ENCODE measurements at regions not wholly inside any gene's neighbourhood (a gene's known extent, or its start where the extent isn't known, plus 50 kb on each side); places are given as distances from the start of the nearest gene placed in this dataset.
A peak's percentile ranks its signal among the peaks of the same experiment; 100 is the strongest.

DNA sequence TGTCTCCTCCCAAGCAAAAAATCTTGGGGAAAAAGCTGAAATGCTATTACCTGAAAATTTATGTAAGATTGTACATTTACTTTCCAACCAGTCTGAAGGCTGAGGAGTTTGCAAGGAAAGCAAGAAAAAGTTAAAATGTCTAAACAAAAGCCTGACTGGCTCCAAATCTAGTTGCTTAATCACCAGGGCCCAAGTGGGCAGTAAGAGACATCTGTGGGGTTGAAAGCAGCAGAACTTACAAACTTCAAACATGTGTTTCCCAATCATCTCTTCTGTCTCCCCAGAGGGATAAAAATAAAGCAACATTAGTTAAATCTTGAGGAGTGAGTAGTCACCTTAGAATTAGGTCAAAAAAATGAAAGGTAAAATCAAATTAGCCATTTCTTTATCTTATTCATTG is 98.6 kb downstream of the OGFRL1 start:
- H3K4me3 ChIP-seq (ENCODE audit: low read length), result no peak overlapping the region
- H3K4me1 ChIP-seq (ENCODE audit: control insufficient read depth, insufficient read depth, low read length), result no peaks in the 10 kb centered on the region
- no peak overlapping the region for H3K9ac ChIP-seq (ENCODE audit: low read length)
- no peaks in the 10 kb centered on the region for H3K36me3 ChIP-seq (ENCODE audit: control insufficient read depth, insufficient read depth, low read length)
- no peak overlapping the region for H3K27ac ChIP-seq (ENCODE audit: low read depth, low read length)
- H3K27me3 ChIP-seq (ENCODE audit: control insufficient read depth, insufficient read depth, low read length), result no peaks in the 10 kb centered on the region

DNA sequence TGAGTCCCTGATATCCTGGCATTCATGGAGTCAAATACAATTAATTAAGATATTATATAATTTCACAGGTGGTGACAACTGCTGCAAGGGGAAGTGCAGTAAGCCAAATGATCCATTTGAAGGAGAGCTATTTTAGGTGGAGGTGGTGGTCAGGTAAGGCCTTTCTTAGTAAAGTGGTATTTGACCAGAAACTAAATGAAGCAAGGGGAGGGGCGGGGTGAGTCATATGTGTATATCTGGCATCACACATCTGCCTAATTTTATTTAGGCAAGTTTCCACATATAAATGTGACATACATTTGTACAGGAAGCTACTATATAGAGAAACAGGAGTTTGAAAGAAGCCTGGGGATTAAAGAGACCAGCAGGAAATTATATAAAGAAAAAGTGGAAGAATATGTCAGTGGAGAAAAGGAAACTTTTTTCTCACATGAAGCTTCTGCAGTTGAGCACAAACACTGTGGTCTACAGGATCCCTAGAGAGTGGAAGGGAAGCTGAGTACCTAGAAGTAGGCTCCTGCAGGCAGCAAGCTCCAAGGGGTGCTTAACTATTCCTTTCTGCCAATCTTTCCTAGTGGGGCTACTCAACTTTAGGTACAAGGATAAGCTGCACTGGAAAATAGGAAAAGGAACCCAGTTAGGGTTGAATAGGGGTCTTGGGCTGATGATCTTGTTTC is 99.6 kb downstream of the OGFRL1 start:
- Histone ChIP-seq H3K27ac (ENCODE audit: low read depth, low read length) (no peak overlapping the region), H3K4me1 (ENCODE audit: control insufficient read depth, insufficient read depth, low read length) (peaks cover under 1% of the 10 kb centered on the region), H3K4me3 (ENCODE audit: low read length) (no peak overlapping the region), H3K36me3 (ENCODE audit: control insufficient read depth, insufficient read depth, low read length) (no peaks in the 10 kb centered on the region), H3K9ac (ENCODE audit: low read length) (no peak overlapping the region), H3K27me3 (ENCODE audit: control insufficient read depth, insufficient read depth, low read length) (no peaks in the 10 kb centered on the region)

DNA sequence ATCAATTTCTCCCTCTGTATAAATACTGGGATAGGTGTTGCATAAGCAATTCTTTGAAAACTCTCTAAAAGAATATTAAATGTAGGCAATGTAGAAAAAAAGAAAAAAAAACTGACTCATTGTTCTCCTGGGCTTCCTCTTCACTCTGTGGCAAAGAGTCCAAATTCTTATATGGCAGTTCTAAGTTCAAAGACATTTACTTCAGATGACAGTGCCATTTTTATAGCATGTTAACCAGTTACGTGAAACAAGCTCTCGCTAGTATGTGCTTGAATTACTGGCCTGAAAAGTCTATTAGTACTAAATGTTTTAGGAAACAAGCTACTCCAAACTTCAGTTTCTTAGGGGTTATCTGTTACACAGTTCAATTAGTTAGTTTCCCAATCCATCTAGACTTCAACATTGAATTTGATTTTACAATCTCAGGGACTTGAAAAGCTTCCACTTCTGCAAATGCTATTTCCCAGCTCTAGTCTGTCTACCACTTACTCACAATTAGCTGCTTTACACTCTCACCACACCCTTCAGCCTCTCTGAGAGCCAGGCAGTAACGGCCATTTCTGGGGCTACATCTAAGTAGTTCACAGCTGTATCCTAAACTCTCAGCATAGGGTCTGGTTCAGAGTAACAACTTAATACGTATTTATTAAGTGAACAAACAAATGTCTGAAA is 100.4 kb downstream of the OGFRL1 start:
- H3K9ac ChIP-seq (ENCODE audit: low read length), result no peak overlapping the region
- no peaks in the 10 kb centered on the region for H3K27me3 ChIP-seq (ENCODE audit: control insufficient read depth, insufficient read depth, low read length)
- peaks cover 8% of the 10 kb centered on the region for H3K4me1 ChIP-seq (ENCODE audit: control insufficient read depth, insufficient read depth, low read length)
- no peaks in the 10 kb centered on the region for H3K36me3 ChIP-seq (ENCODE audit: control insufficient read depth, insufficient read depth, low read length)
- no peak overlapping the region for H3K4me3 ChIP-seq (ENCODE audit: low read length)
- no peak overlapping the region for H3K27ac ChIP-seq (ENCODE audit: low read depth, low read length)

DNA sequence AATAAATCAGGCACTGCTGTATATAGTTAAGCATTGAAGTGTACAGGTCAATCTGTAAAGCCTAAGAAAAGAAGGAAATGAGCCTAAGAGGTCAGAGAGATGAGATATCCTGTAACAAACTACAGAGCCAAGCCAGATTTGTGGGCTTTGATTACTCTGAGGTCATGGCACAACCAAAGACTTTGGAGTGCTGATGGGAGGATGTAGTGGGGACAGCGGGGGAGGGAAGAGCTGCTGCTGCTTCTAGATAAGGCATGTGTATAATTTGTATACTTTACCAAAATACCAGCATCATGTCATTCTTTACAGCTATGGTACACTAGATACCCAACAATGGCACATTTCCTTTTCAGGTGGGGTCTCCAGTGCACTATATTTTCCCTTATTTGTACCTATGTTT is 102.5 kb downstream of the OGFRL1 start:
- H3K4me1 ChIP-seq (ENCODE audit: control insufficient read depth, insufficient read depth, low read length), result peaks cover 14% of the 10 kb centered on the region
- no peak overlapping the region for H3K9ac ChIP-seq (ENCODE audit: low read length)
- H3K4me3 ChIP-seq (ENCODE audit: low read length), result no peak overlapping the region
- no peaks in the 10 kb centered on the region for H3K36me3 ChIP-seq (ENCODE audit: control insufficient read depth, insufficient read depth, low read length)
- H3K27ac ChIP-seq (ENCODE audit: low read depth, low read length), result no peak overlapping the region
- no peaks in the 10 kb centered on the region for H3K27me3 ChIP-seq (ENCODE audit: control insufficient read depth, insufficient read depth, low read length)

DNA sequence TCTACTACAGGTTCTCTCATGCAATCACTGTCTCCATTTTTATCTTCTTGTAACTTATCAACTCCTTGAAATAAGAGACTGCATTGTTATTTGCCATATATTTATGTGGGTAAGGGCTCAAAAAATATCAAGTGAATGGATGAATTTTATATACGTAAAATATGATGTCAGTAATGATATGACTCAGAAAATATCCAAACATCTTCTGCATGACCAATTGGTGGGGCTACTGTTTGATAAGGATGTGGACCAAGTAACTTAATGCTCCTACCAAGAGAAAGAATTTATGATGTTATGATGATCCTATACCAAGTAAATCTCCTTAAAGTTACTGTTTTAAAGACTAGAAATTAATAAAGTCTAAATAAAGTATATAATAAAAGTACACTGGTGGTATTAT is 103.7 kb downstream of the OGFRL1 start:
- no peaks in the 10 kb centered on the region for H3K36me3 ChIP-seq (ENCODE audit: control insufficient read depth, insufficient read depth, low read length)
- no peak overlapping the region for H3K4me3 ChIP-seq (ENCODE audit: low read length)
- no peaks in the 10 kb centered on the region for H3K27me3 ChIP-seq (ENCODE audit: control insufficient read depth, insufficient read depth, low read length)
- peaks cover 14% of the 10 kb centered on the region for H3K4me1 ChIP-seq (ENCODE audit: control insufficient read depth, insufficient read depth, low read length)
- H3K9ac ChIP-seq (ENCODE audit: low read length), result no peak overlapping the region
- no peak overlapping the region for H3K27ac ChIP-seq (ENCODE audit: low read depth, low read length)

DNA sequence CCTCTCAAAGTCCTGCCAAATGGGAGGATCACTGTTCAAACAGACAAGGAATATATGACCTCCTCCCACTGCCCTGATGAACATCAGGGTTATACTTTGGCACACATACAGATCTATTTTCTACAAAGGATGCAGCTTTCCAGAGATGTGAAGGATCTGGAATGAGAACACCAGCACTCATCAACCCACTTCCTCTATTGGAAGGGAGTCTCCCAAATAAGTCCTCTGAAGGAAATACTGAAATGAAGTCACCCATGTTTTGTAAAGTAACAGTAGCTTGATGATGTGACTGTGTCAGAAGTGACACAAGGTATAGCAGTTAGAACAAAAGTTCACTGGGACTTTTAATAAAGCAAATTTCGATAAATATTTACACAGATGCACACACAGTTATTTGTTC is 104.9 kb downstream of the OGFRL1 start:
- no peaks in the 10 kb centered on the region for H3K27me3 ChIP-seq (ENCODE audit: control insufficient read depth, insufficient read depth, low read length)
- no peak overlapping the region for H3K9ac ChIP-seq (ENCODE audit: low read length)
- H3K36me3 ChIP-seq (ENCODE audit: control insufficient read depth, insufficient read depth, low read length), result no peaks in the 10 kb centered on the region
- peaks cover 14% of the 10 kb centered on the region for H3K4me1 ChIP-seq (ENCODE audit: control insufficient read depth, insufficient read depth, low read length)
- no peak overlapping the region for H3K4me3 ChIP-seq (ENCODE audit: low read length)
- peak overlapping the region; percentile 40 for H3K27ac ChIP-seq (ENCODE audit: low read depth, low read length)

DNA sequence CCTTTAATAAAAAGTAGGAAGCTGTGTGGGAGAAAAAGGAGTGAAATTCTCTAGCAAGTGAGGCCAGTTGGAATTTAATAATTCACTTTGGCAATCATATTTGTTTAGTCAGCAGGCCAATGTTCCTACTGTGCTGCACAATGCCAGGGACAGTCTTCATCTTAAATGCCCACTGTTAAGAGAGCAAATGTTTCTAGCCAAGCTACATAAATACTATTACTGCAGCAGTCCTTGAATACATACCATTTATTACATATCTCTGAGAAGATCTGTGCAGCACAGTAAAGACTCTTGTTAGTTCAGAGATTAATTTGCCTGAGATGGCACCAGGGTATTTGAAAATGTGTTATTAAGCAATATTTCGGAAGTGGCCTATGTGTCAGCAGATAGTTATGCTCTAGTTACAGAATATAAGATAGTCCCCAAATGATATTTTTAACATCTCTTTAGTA is 105.4 kb downstream of the OGFRL1 start:
- H3K9ac ChIP-seq (ENCODE audit: low read length), result no peak overlapping the region
- no peak overlapping the region for H3K27ac ChIP-seq (ENCODE audit: low read depth, low read length)
- peaks cover 14% of the 10 kb centered on the region for H3K4me1 ChIP-seq (ENCODE audit: control insufficient read depth, insufficient read depth, low read length)
- no peaks in the 10 kb centered on the region for H3K36me3 ChIP-seq (ENCODE audit: control insufficient read depth, insufficient read depth, low read length)
- H3K4me3 ChIP-seq (ENCODE audit: low read length), result no peak overlapping the region
- no peaks in the 10 kb centered on the region for H3K27me3 ChIP-seq (ENCODE audit: control insufficient read depth, insufficient read depth, low read length)

DNA sequence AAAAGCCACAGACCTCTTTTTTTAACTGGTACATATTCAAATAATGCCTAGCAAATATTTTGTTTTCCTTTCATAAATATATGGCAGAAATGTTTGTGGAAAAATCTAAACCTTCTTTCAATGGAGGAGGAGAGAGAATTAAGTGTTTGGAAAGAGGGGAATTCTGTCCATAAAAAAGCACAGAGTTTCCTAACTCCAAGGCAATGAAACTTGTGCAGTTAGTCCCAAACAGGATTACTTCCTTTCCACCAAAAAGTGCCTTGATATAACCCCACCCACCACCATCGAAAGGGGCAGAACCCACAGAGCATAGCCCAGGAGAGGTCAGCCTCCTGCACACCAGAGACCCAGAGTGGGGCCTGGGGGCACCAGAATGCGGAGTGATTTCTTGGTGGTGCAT is 106.3 kb downstream of the OGFRL1 start:
- Histone ChIP-seq H3K9ac (ENCODE audit: low read length) (no peak overlapping the region), H3K27me3 (ENCODE audit: control insufficient read depth, insufficient read depth, low read length) (no peaks in the 10 kb centered on the region), H3K36me3 (ENCODE audit: control insufficient read depth, insufficient read depth, low read length) (no peaks in the 10 kb centered on the region), H3K4me3 (ENCODE audit: low read length) (no peak overlapping the region), H3K27ac (ENCODE audit: low read depth, low read length) (no peak overlapping the region), H3K4me1 (ENCODE audit: control insufficient read depth, insufficient read depth, low read length) (peaks cover 14% of the 10 kb centered on the region)

DNA sequence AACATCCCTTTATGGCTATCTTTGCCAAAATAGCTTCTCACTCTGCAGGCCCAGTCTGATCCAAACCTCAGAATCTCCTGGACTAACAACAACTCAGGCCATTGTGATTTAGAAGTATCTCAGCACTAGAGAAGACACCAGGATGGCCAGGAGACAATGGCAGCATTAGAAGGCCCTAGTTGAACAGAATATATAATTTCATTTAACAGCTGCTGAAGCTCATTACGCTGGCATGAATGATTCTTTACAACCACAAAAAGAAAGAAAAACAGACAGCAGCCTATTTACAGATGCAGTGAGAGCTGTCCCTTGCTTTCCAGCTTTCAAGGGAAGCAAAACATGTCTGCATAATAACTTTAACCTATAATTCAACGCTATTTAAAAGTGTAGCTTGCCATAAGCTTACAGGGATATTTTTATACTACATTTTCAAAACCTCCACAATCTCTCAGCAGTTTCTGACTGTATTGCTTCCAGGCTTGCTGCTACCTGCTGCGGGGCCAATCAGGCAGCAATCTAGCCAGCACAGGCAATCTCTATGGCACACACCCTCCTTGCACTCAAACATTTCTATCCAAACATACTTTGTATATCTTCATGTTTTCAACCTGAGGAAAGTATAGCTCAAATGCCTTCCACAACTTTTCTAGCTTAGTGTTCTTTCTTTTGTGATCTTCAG is 107.3 kb downstream of the OGFRL1 start:
- Histone ChIP-seq H3K27me3 (ENCODE audit: control insufficient read depth, insufficient read depth, low read length) (no peaks in the 10 kb centered on the region), H3K4me3 (ENCODE audit: low read length) (no peak overlapping the region), H3K4me1 (ENCODE audit: control insufficient read depth, insufficient read depth, low read length) (peaks cover 14% of the 10 kb centered on the region), H3K9ac (ENCODE audit: low read length) (no peak overlapping the region), H3K27ac (ENCODE audit: low read depth, low read length) (no peak overlapping the region), H3K36me3 (ENCODE audit: control insufficient read depth, insufficient read depth, low read length) (no peaks in the 10 kb centered on the region)

DNA sequence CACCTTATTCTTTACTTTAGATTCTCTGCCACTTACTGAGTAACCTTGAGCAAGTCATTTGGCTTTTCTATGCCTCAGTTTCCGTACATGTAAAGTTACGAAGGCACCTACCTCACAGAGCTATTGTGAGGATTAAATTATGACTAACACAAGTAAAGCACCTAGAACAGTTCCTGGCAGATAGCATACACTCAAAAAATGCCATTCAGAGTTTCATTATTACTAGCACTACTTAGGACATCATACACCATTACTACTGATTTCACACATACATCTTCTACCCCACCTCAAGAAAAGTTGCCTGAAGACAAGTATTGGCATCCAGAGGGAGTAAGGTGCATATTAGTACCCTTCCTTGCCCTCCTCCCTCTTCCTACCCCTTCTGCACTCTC is 107.8 kb downstream of the OGFRL1 start:
- Histone ChIP-seq H3K36me3 (ENCODE audit: control insufficient read depth, insufficient read depth, low read length) (no peaks in the 10 kb centered on the region), H3K9ac (ENCODE audit: low read length) (no peak overlapping the region), H3K27me3 (ENCODE audit: control insufficient read depth, insufficient read depth, low read length) (no peaks in the 10 kb centered on the region), H3K4me1 (ENCODE audit: control insufficient read depth, insufficient read depth, low read length) (peaks cover 14% of the 10 kb centered on the region), H3K27ac (ENCODE audit: low read depth, low read length) (no peak overlapping the region), H3K4me3 (ENCODE audit: low read length) (no peak overlapping the region)

DNA sequence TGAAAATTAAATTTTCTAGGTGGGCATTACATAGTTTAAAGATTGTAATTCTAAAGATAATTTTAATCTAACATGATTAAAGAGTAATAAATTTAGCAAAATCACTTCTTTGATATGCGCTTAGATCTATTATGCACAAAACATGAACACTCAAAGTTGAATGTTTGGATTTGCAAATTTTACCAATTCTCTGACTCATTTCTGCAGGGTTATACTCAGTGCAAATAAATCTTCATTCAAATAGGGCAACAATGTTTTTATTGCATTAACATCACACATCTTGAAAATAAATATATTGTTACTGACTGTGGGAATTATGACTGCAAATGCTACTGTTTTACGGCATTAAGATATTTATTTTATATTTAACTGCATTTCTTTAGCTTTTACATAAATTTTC is 110.7 kb downstream of the OGFRL1 start:
- no peaks in the 10 kb centered on the region for H3K27me3 ChIP-seq (ENCODE audit: control insufficient read depth, insufficient read depth, low read length)
- no peak overlapping the region for H3K27ac ChIP-seq (ENCODE audit: low read depth, low read length)
- no peak overlapping the region for H3K9ac ChIP-seq (ENCODE audit: low read length)

DNA sequence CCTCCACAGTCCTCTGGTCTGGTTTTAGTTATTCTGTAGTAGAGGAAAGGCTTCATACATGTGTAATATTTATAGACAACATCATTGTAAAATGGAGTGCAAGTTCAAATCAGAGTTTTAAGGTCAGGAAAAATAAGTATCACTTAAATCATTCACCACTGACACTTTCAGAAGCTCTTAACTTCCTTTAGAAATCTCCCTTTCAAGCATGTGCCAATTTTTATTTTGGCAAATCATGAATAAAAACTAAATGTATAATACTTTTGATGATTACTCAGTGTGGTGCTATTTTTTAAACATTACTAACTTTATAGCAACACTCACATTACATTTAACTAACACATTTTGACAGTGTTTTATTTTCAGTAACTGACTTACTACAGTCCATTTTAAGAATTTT is 112.2 kb downstream of the OGFRL1 start:
- Histone ChIP-seq H3K4me1 (ENCODE audit: control insufficient read depth, insufficient read depth, low read length) (peaks cover 6% of the 10 kb centered on the region), H3K9ac (ENCODE audit: low read length) (no peak overlapping the region)

More for the DNA sequence above, 110.7 kb downstream of the OGFRL1 start:
- H3K36me3 ChIP-seq (ENCODE audit: control insufficient read depth, insufficient read depth, low read length), result no peaks in the 10 kb centered on the region
- H3K4me3 ChIP-seq (ENCODE audit: low read length), result no peak overlapping the region
- H3K4me1 ChIP-seq (ENCODE audit: control insufficient read depth, insufficient read depth, low read length), result peaks cover 4% of the 10 kb centered on the region

More for the DNA sequence above, 112.2 kb downstream of the OGFRL1 start:
- H3K27ac ChIP-seq (ENCODE audit: low read depth, low read length), result no peak overlapping the region
- no peaks in the 10 kb centered on the region for H3K27me3 ChIP-seq (ENCODE audit: control insufficient read depth, insufficient read depth, low read length)
- H3K36me3 ChIP-seq (ENCODE audit: control insufficient read depth, insufficient read depth, low read length), result no peaks in the 10 kb centered on the region
- H3K4me3 ChIP-seq (ENCODE audit: low read length), result no peak overlapping the region
